NCI-H460 (cell line): ENCODE measurements at regions not wholly inside any gene's neighbourhood (a gene's known extent, or its start where the extent isn't known, plus 50 kb on each side); places are given as distances from the start of the nearest gene placed in this dataset.
A peak's percentile ranks its signal among the peaks of the same experiment; 100 is the strongest.

Source experiments
- DNase-seq: peaks from one replicate; pipeline ENCODE4 v3.0.0-alpha.2; 2016; ENCODE audit warnings: low read depth; ENCODE audit errors: extremely low read depth

DNA sequence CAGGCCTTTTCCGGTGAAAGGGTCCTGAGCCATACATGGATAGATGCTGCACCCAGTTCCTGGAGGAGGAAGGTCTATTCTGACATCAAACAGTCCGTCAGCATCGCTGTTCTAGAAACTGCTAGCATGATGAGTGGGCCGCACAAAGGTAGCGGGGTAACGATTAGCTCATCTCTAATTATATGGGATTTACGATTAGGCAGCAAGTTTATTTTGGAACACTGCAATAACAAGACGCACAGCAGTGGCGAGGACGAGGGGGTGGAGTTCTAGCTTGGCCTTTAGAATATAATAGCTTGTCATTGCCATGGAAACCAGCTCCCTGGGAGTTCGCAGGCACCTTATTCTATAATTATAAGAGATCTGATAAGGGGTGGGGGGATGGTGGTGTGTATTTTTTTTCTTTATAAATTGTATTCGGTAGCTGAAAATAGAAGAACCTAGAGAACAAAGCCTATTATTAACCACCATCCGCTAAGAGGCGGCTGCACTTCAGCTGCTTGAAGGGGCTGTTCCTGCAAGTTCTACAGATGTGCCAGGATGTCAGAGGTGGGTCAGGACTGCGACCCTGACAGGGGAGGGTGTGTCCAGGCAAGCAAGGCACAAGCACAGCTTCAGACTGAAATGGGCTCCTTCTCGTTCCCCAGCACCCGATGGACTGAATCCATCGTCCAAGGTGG lies 311.0 kb downstream of the AGTPBP1 start:
- DNase-seq = no peak

- no peak for DNase-seq
Measured at GRCh38 chr9:85428230-85428629, 313.5 kb downstream of the AGTPBP1 start.

DNA sequence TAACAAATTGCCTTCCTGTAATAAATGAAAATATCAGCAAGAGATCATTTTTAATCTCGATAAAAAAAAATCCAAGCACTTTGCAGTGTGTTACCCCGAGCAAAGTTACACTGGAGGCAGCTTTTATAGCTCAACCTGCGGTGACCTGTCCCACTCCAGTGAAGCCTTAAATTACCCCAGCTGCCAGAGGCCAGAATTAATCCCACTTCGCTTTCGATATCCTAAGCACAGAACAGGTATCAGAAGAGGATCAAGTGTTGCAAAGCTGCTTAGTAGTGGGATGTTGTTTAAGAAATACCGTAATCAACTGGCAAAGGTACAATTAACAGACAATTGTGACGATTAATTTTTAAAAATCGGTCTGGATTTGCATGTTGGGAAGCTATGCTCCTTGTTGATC lies 314.0 kb downstream of the AGTPBP1 start:
- no peak for DNase-seq

GRCh38 chr9:85425153-85425611 lies 316.6 kb downstream of the AGTPBP1 start:
- peak; percentile 53 for DNase-seq

GRCh38 chr9:85423422-85423821 lies 318.3 kb downstream of the AGTPBP1 start:
- DNase-seq = no peak

- DNase-seq = no peak
Measured at GRCh38 chr9:85421641-85422040, 320.1 kb downstream of the AGTPBP1 start.

DNA sequence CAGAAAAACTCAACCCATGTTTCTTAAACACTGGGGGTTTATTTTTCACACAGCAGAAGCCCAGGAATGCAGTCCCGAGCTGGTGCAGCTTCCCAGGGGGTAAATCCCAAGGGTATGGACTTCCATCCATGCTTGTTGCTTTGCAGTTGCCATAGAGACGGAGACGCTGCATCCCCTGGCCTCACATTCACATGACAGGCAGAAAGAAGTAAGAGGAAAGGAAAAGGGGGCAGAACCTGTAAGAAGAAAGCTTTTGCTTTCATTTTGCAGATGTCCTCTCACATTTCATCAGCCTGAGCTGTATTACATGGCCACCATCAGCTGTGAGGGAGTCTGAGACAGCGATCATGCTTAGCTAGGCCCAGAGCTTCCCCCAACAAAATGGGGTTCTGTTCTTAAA lies 321.0 kb downstream of the AGTPBP1 start:
- no peak for DNase-seq

DNA sequence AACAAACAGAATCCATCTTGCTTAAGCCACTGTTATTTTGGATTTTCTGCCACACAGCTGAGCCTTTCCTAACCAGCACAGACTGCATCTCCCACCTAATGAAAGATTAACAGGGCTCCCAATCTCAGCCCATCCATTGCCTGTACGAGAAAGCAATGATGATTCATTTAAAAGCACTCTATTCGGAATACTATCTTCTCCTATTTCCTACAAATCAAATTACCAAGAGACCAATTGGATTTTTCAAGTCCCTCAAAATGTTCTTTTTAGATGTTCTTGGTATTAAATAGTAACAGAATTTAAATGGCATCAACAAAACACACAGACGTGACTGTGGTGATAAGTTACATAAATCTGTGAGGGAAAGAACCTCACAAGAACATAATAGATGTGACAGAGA lies 324.1 kb downstream of the AGTPBP1 start:
- no peak for DNase-seq

GRCh38 chr9:85416715-85417114 lies 325.0 kb downstream of the AGTPBP1 start:
- no peak for DNase-seq

GRCh38 chr9:85414390-85414789 lies 327.4 kb downstream of the AGTPBP1 start:
- no peak for DNase-seq

DNA sequence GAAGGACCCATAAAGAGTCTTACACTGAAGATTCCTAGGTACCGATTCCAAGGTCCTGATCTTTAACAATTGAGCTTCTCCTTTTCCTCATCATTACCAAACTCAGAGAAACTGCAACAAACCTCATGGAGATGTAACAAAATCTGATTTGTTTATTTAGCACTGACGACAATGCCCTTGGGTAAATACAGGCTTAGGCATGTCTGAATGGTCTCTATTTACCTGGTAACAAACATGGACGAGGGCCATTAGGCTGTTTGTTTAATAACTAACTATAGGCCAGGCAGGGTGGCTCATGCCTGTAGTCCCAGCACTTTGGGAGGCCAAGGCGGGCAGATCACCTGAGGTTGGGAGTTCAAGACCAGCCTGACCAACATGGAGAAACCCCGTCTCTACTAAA lies 333.3 kb downstream of the AGTPBP1 start:
- no peak for DNase-seq

GRCh38 chr9:85405566-85405950 lies 336.2 kb downstream of the AGTPBP1 start:
- DNase-seq = no peak

GRCh38 chr9:85404911-85405565 lies 336.7 kb downstream of the AGTPBP1 start:
- no peak for DNase-seq

DNA sequence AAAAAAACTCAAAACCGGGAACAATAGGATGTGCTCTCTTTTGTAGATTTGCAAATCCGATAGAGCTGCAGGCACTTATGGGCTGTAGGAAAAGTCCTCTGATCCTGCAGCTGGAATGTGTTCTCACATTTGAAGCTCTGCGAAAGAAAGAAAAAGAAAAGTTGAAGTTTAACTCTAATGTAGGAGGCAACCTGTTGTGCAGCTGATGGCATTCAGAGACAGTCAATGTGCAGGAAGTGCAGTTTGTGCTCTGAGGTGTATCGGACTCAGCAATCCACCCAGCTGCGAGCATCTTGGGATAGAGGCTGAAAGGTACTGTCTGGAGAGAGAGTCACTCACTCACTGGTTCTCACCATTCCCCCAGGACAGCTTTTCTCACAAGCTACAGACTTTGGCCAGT lies 339.2 kb downstream of the AGTPBP1 start:
- no peak for DNase-seq

- DNase-seq = no peak
Measured at GRCh38 chr9:85401998-85402397, 339.8 kb downstream of the AGTPBP1 start.

GRCh38 chr9:85397005-85397404 lies 344.7 kb downstream of the AGTPBP1 start:
- DNase-seq = no peak

DNA sequence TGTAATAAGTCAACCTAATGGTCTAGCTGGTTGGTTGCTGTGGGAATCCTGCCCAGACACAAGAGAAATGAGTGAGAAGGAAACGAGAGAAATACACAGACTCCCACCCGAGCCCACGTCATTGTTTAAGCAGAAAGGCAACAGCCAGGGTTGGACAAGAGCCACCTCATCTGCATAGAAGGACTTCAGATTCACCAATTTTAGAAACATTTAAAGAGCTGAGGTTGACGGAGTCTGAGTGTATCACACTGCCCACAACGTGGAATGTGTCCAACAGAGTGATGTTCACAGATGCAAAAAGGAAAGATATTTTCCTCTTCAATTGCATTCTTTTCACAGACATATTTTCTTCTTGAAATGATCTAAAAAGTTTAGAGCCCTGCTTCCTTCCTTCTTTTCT lies 349.5 kb downstream of the AGTPBP1 start:
- DNase-seq = no peak

- DNase-seq = no peak
Measured at GRCh38 chr9:85377731-85378289, 363.9 kb downstream of the AGTPBP1 start.

DNA sequence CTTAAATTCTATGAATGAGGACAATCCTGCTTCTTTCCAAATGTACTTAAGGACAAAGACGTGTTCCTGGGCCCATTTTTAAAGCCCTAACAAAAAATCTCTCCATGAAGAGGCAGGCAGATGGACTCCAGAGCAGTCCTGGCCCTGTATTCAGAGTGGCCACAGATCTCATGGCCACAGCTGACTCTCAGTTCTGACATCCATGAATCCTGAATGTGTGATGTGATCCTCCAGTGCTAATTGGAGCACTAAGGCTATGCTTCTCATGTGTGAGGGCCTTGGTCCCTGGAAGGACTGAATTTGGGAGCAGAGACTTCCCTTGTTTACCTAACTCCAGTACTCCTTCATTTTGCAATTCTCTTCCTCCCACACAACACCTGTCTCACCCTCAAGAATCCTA lies 373.0 kb downstream of the AGTPBP1 start:
- DNase-seq = no peak

- no peak for DNase-seq
Measured at GRCh38 chr9:85359161-85359560, 382.6 kb downstream of the AGTPBP1 start.

DNA sequence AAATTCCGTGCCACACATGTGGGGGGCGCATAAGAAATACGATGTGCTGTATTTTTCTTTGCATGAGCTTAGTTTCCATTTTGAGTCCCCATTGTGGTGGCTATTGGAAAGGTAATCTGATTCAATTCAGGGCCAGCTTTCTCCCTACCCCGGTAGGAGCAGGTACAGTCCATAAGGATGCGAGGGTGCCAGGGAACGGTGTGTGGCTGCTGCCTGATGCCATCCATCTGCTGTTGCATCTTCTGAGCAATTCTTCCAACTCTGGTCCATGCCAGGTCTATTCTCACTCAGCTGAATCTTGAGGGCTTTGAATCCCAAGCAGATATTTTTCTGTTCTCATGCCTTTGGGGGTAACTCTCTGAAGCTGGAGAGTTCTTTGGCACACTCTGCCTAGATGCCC lies 392.7 kb downstream of the AGTPBP1 start:
- DNase-seq = no peak

GRCh38 chr9:85347541-85347940 lies 394.2 kb downstream of the AGTPBP1 start:
- no peak for DNase-seq
